ENCODE measurements at regions not wholly inside any gene's neighbourhood (a gene's known extent, or its start where the extent isn't known, plus 50 kb on each side); places are given as distances from the start of the nearest gene placed in this dataset.

DNA sequence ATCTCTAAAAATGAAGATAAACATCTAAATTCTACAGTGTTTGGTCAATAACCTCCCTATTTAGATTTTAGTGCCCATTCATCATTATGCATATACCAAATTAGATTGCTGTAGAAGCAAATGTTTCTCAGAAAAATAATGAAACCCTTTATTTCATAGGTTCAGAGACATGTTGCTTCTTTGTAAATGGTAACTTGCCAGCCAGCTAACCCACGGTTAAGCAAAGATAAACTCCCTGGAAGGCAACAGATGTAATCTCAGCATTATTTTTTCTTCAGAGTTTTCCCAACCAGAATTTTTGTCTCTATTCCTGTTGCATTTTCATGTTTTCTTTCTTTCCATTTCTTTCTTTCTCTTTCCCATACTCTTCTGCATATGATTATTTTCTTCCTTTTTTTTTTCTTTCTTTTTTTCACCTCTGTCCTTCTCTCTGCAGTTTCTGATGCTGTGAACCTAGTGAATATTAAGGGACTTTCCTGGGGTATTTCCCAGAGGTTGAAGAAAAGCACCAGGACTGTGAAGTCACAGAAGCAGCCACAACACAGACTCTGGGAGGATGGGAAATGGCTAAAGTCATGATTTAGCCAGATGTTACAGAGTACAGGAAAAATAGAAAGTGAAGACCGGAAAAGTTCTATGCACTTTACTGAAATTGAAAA lies 50.0 kb upstream of the DSG1 start:
- CTCF ChIA-PET: no interaction called here
- intact Hi-C loops (cut with micrococcal nuclease): loop anchor here (2.0 to 5.0 kb wide), 2 partner anchors 154 to 239 kb away; no protein-coding TSS in a partner anchor
- Histone ChIP-seq H3K9me2 (replicated peaks; ENCODE audit: low read length) (no peaks in the 10 kb centered on the region), H3K27ac (ENCODE audit: low read length) (no peak overlapping the region), H3K4me2 (ENCODE audit: low read length) (no peak overlapping the region), H3K79me2 (ENCODE audit: low read length) (no peaks in the 10 kb centered on the region), H3F3A (ENCODE audit: low read length, unreplicated experiment) (no peaks in the 10 kb centered on the region), H3K36me3 (ENCODE audit: low read depth, low read length) (no peaks in the 10 kb centered on the region), H3K27me3 (ENCODE audit: low read length) (no peaks in the 10 kb centered on the region), H2AFZ (ENCODE audit: low read length) (no peak overlapping the region), H4K20me1 (ENCODE audit: low read length) (no peaks in the 10 kb centered on the region), H3K4me1 (ENCODE audit: insufficient read depth, low read length) (peaks cover 4% of the 10 kb centered on the region; the same call in 1 of the 2 replicates), H3K4me3 (ENCODE audit: low read length) (no peak overlapping the region), H3K9ac (ENCODE audit: low read length) (no peak overlapping the region), H3K9me3 (ENCODE audit: low read length) (no peaks in the 10 kb centered on the region)
- no TSS peak for BruUV-seq (replicated peaks)
- DNase-seq (no peak), ATAC-seq (no peak)
- POLR2A ChIA-PET (ENCODE audit: unreplicated experiment): no interaction called here
- TF ChIP-seq EZH2 (IDR thresholded peaks at IDR 0.05; ENCODE audit: low read length, unreplicated experiment): no peak
- TF ChIP-seq, protein P1, sequence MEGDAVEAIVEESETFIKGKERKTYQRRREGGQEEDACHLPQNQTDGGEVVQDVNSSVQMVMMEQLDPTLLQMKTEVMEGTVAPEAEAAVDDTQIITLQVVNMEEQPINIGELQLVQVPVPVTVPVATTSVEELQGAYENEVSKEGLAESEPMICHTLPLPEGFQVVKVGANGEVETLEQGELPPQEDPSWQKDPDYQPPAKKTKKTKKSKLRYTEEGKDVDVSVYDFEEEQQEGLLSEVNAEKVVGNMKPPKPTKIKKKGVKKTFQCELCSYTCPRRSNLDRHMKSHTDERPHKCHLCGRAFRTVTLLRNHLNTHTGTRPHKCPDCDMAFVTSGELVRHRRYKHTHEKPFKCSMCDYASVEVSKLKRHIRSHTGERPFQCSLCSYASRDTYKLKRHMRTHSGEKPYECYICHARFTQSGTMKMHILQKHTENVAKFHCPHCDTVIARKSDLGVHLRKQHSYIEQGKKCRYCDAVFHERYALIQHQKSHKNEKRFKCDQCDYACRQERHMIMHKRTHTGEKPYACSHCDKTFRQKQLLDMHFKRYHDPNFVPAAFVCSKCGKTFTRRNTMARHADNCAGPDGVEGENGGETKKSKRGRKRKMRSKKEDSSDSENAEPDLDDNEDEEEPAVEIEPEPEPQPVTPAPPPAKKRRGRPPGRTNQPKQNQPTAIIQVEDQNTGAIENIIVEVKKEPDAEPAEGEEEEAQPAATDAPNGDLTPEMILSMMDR (conservative IDR thresholded peaks at IDR 0.05; ENCODE audit: low read depth, low read length): no peak
- TF ChIP-seq EZH2phosphoT487 (IDR thresholded peaks at IDR 0.05; ENCODE audit: borderline replicate concordance, low read length): no peak
